K562 (cell line): ENCODE measurements at regions not wholly inside any gene's neighbourhood (a gene's known extent, or its start where the extent isn't known, plus 50 kb on each side); places are given as distances from the start of the nearest gene placed in this dataset.

Source experiments
- ATAC-seq: fragments of 200-7000 bp; cut with Tn5 transposase; 3 replicates; pipeline ENCODE4 v1.9.1; 2020; ENCODE audit warnings: moderate library complexity
- BruUV-seq: library from RNA; stranded (reverse); fragments of 400-500 nt; replicated peaks from 2 replicates; lab custom pipeline; 2021; lab: Mats Ljungman, UMichigan
- CTCF ChIA-PET: fragments of 300-600 bp; formaldehyde crosslinking; extraction: SDS; loops from one replicate; lab custom pipeline; 2021; ENCODE audit warnings: low intra/inter-chr PET ratio; lab: Yijun Ruan, JAX
- POLR2A ChIA-PET: fragments of 300-600, 350-650 bp; sonication (Branson Sonifier 250); formaldehyde crosslinking; extraction: SDS; loops from one replicate; lab custom pipeline; 2021; ENCODE audit warnings: antibody characterized with exemption, inconsistent platforms; lab: Yijun Ruan, JAX
- DNase-seq, 4 experiments: peaks; one replicate each; pipeline versions ENCODE4 v3.0.0 to v3.0.0-alpha.2; 2011 to 2018; ENCODE audit warnings: low spot score in 3 of 4, mixed read lengths in 3 of 4; ENCODE audit errors: extremely low read depth in 1 of 4
- FAIRE-seq: peaks from 2 replicates; lab custom pipeline; 2011; peaks lifted over from hg19 to GRCh38; lab: Jason Lieb, UNC
- H2AFZ ChIP-seq: 2 replicates; pipeline ENCODE4 v1.6.0; 2011; ENCODE audit warnings: low read depth, low read length, control low read depth, inconsistent platforms
- H3K27ac ChIP-seq: fragments of 200-600 bp; 3 replicates; pipeline ENCODE4 v1.8.0; 2011; ENCODE audit warnings: low read depth, mild to moderate bottlenecking, control low read depth, inconsistent platforms, low read length, moderate library complexity, mixed read lengths; ENCODE audit errors: extremely low read depth
- H3K27me3 ChIP-seq, 2 experiments: fragments of 300-600 bp in 1 of 2; 2 replicates in 1 of 2; 3 replicates in 1 of 2; pipeline versions ENCODE4 v1.6.0 to v1.8.0; 2011; ENCODE audit warnings: inconsistent platforms in 2 of 2, low read length in 2 of 2, mild to moderate bottlenecking in 1 of 2, mixed read lengths in 1 of 2, moderate library complexity in 1 of 2; ENCODE audit not compliant: control insufficient read depth in 2 of 2, insufficient read depth in 2 of 2
- H3K36me3 ChIP-seq: fragments of 300-600 bp; 3 replicates; pipeline ENCODE4 v1.8.0; 2011; ENCODE audit warnings: mild to moderate bottlenecking, low read length, inconsistent platforms; ENCODE audit not compliant: control insufficient read depth, insufficient read depth
- H3K4me1 ChIP-seq, 2 experiments: fragments of 200-600 bp in 1 of 2; replicated peaks in 1 of 2; 2 replicates in 1 of 2; 3 replicates in 1 of 2; pipeline versions ENCODE4 v1.5.1 to v1.8.0; 2011; ENCODE audit warnings: inconsistent platforms in 2 of 2, low read length in 2 of 2, mild to moderate bottlenecking in 1 of 2, mixed read lengths in 1 of 2, moderate library complexity in 1 of 2; ENCODE audit not compliant: control insufficient read depth in 2 of 2, insufficient read depth in 2 of 2
- H3K4me2 ChIP-seq: 2 replicates; pipeline ENCODE4 v1.6.1; 2011; ENCODE audit warnings: low read length, control low read depth, inconsistent platforms, mixed read lengths; ENCODE audit not compliant: insufficient read depth
- H3K4me3 ChIP-seq: fragments of 200-600 bp; sonication (generic), shearing (Covaris generic); 2 replicates; pipeline ENCODE4 v1.5.1; 2016; ENCODE audit warnings: control low read depth, inconsistent platforms
- H3K79me2 ChIP-seq: fragments of 200-600 bp; 3 replicates; pipeline ENCODE4 v1.8.0; 2011; ENCODE audit warnings: low read length, inconsistent platforms; ENCODE audit not compliant: control insufficient read depth, insufficient read depth
- H3K9ac ChIP-seq, 2 experiments: 2 replicates each; pipeline versions ENCODE4 v1.6.0 to v1.6.1; 2011; ENCODE audit warnings: low read depth in 2 of 2, low read length in 2 of 2, control low read depth in 1 of 2, inconsistent platforms in 1 of 2, mild to moderate bottlenecking in 1 of 2, mixed read lengths in 1 of 2; ENCODE audit not compliant: insufficient read depth in 1 of 2
- H3K9me1 ChIP-seq: one replicate; pipeline ENCODE4 v1.6.0; 2011; ENCODE audit warnings: inconsistent platforms, mild to moderate bottlenecking, low read length, moderate library complexity; ENCODE audit not compliant: control insufficient read depth, insufficient read depth
- H3K9me3 ChIP-seq: replicated peaks from 2 replicates; pipeline ENCODE4 v1.5.1; 2011; ENCODE audit warnings: low read depth, low read length, inconsistent platforms; ENCODE audit not compliant: control insufficient read depth, insufficient read depth
- H4K20me1 ChIP-seq: replicated peaks from 2 replicates; pipeline ENCODE4 v1.6.1; 2011; ENCODE audit warnings: low read length, inconsistent platforms, mixed read lengths; ENCODE audit not compliant: control insufficient read depth, insufficient read depth
- ATF1 ChIP-seq, 2 experiments: fragments of 450-650 bp in 1 of 2; IDR thresholded peaks; 2 replicates each; pipeline ENCODE4 v1.6.1; 2016; ENCODE audit warnings: missing compliant biosample characterization in 1 of 2, missing genetic modification characterization in 1 of 2
- BRCA1 ChIP-seq, 2 experiments: fragments of 450-650 bp in 1 of 2; sonication (generic) in 1 of 2; formaldehyde crosslinking in 1 of 2; IDR thresholded peaks; 2 replicates each; pipeline versions ENCODE4 v1.5.0 to v1.6.1; 2017 to 2020; ENCODE audit warnings: mild to moderate bottlenecking in 1 of 2, missing genetic modification reagents in 1 of 2
- CBX3 ChIP-seq, 2 experiments: IDR thresholded peaks; 1 replicate in 1 of 2; 2 replicates in 1 of 2; pipeline ENCODE4 v1.6.1; 2012; ENCODE audit warnings: inconsistent platforms in 2 of 2, low read length in 2 of 2, borderline replicate concordance in 1 of 2, control low read depth in 1 of 2
- CEBPG ChIP-seq, 3 experiments: fragments of 200-800 bp in 1 of 3; sonication (Bioruptor generic) in 1 of 3; sonication (generic) in 1 of 3; formaldehyde crosslinking in 1 of 3; IDR thresholded peaks in 2 of 3; conservative IDR thresholded peaks in 1 of 3; 2 replicates each; pipeline versions ENCODE4 v1.6.1 to v1.8.0; 2016 to 2022; ENCODE audit warnings: missing compliant biosample characterization in 2 of 3, missing genetic modification characterization in 2 of 3, mild to moderate bottlenecking in 1 of 3, missing genetic modification reagents in 1 of 3
- DMBX1 ChIP-seq: fragments of 250-450 bp; sonication (Bioruptor Pico); IDR thresholded peaks from 2 replicates; pipeline ENCODE4 v1.8.0; 2022; ENCODE audit warnings: inconsistent platforms, mild to moderate bottlenecking, moderate library complexity, borderline replicate concordance
- HMG20A ChIP-seq: fragments of 450-650 bp; formaldehyde crosslinking; conservative IDR thresholded peaks from 2 replicates; pipeline ENCODE4 v1.4.0; 2020; ENCODE audit warnings: mild to moderate bottlenecking, mixed read lengths
- LARP7 ChIP-seq: fragments of 450-650 bp; IDR thresholded peaks from 2 replicates; pipeline ENCODE4 v1.6.1; 2016
- NFE2 ChIP-seq: IDR thresholded peaks from 2 replicates; pipeline ENCODE4 v1.6.1; 2014; ENCODE audit warnings: antibody characterized with exemption, low read depth
- SFPQ ChIP-seq: fragments of 200-400 bp; formaldehyde crosslinking; IDR thresholded peaks from 2 replicates; pipeline ENCODE4 v1.6.1; 2017; ENCODE audit warnings: mild to moderate bottlenecking, low read depth, low read length, moderate library complexity
- SNIP1 ChIP-seq: fragments of 450-650 bp; IDR thresholded peaks from 2 replicates; pipeline ENCODE4 v1.7.1; 2017; ENCODE audit warnings: low read depth, mild to moderate bottlenecking
- ZFP36 ChIP-seq: fragments of 150-350 bp; IDR thresholded peaks from 2 replicates; pipeline ENCODE4 v1.6.1; 2018; ENCODE audit warnings: low read length, low read depth; ENCODE audit not compliant: partially characterized antibody
- ZNF41 ChIP-seq: fragments of 250-450 bp; sonication (Bioruptor Pico); conservative IDR thresholded peaks from 2 replicates; pipeline ENCODE4 v1.4.0; 2020; ENCODE audit warnings: mild to moderate bottlenecking
- ZNF655 ChIP-seq: fragments of 250-450 bp; sonication (Bioruptor Pico); IDR thresholded peaks from 2 replicates; pipeline ENCODE4 v1.5.0; 2021
- ZSCAN32 ChIP-seq: fragments of 450-650 bp; formaldehyde crosslinking; IDR thresholded peaks from 2 replicates; pipeline ENCODE4 v1.4.0; 2020; ENCODE audit warnings: mild to moderate bottlenecking, moderate library complexity
- WGBS: fragments of 100-300 bp; shearing (Covaris generic); methylation state at CpG from one replicate; pipeline ENCODE4 v1.1.6; 2016; ENCODE audit warnings: low coverage, mixed read lengths; ENCODE audit not compliant: insufficient coverage; ENCODE audit errors: missing lambda C conversion rate; 5-methylcytosine and 5-hydroxymethylcytosine counted together
- in situ Hi-C: fragments of 300-500 bp; cut with MboI; formaldehyde crosslinking; loops from 4 replicates; pipeline ENCODE4 v1.15.0; 2018; ENCODE audit warnings: inconsistent platforms, mixed read lengths
- intact Hi-C: fragments of 100-400 bp; cut with micrococcal nuclease; formaldehyde crosslinking; loops from 2 replicates; pipeline ENCODE4 v1.14.2; 2022

DNA sequence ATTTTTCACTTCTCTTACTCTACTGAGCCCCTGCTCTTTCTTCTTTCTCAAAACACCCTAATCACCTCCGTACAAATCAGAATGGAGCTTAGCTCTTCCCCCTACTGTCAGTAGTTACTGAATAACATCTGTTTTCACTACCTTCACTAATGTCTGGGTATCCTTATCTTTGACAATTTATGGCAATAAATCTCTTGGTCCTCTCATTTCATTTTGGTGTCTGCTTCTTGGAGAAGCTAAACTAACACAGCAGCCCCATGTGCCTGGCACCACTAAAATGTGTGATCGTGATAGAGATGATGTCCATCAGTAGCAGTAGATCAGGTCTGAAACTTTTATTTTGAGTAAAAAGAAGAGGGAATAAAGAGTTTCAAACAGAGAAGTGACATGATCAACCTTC is 496.5 kb downstream of the PID1 start:
- in situ Hi-C loops (no loop called here), intact Hi-C loops (no loop called here)
- Histone ChIP-seq H3K27ac (no peak overlapping the region), H3K9ac (no peak overlapping the region), H3K4me2 (no peak overlapping the region), H3K36me3 (no peaks in the 10 kb centered on the region), H2AFZ (no peak overlapping the region), H3K79me2 (no peaks in the 10 kb centered on the region), H3K9me3 (no peaks in the 10 kb centered on the region)
- DNase-seq (no peak), ATAC-seq (no peak)
- POLR2A ChIA-PET = no interaction called here
- BruUV-seq = no TSS peak
- TF ChIP-seq ZNF655 (CRISPR knock-in tag) = no peak
- no peak for TF ChIP-seq ZSCAN32
- TF ChIP-seq, all 486 proteins: peak for 0
- Histone ChIP-seq H4K20me1 (no peaks in the 10 kb centered on the region), H3K9me1 (no peaks in the 10 kb centered on the region), H3K27me3 (no peaks in the 10 kb centered on the region), H3K4me3 (no peak overlapping the region), H3K4me1 (no peaks in the 10 kb centered on the region)
- CTCF ChIA-PET = no interaction called here
- FAIRE-seq = no peak
- WGBS = 0% methylated on average over 2 of the region's 2 CpGs

- Histone ChIP-seq H3K9me1 (no peaks in the 10 kb centered on the region), H3K4me3 (no peak overlapping the region), H3K4me2 (no peak overlapping the region), H2AFZ (no peak overlapping the region), H3K79me2 (no peaks in the 10 kb centered on the region), H3K36me3 (no peaks in the 10 kb centered on the region), H3K4me1 (no peaks in the 10 kb centered on the region), H3K27ac (no peak overlapping the region), H3K9ac (no peak overlapping the region), H3K27me3 (no peaks in the 10 kb centered on the region), H3K9me3 (no peaks in the 10 kb centered on the region), H4K20me1 (no peaks in the 10 kb centered on the region)
- in situ Hi-C loops = no loop called here
- FAIRE-seq (no peak), DNase-seq (no peak), ATAC-seq (no peak)
- POLR2A ChIA-PET = no interaction called here
- intact Hi-C loops = no loop called here
- 8% methylated on average over 1 of the region's 1 CpG for WGBS
- CTCF ChIA-PET = no interaction called here
- no TSS peak for BruUV-seq
- TF ChIP-seq ZFP36 (no peak), LARP7 (no peak), HMG20A (CRISPR knock-in tag) (no peak), DMBX1 (CRISPR knock-in tag) (no peak), ZNF41 (no peak), CEBPG (CRISPR knock-in tag; IDR thresholded peaks at IDR 0.05) (no peak), CEBPG (tag; conservative IDR thresholded peaks at IDR 0.05 in 1 of 2, IDR thresholded peaks at IDR 0.05 in 1 of 2) (no peak), ATF1 (CRISPR knock-in tag; IDR thresholded peaks at IDR 0.05) (no peak), ATF1 (tag; IDR thresholded peaks at IDR 0.05) (no peak), SFPQ (no peak), BRCA1 (IDR thresholded peaks at IDR 0.05) (no peak), BRCA1 (CRISPR knock-in tag; IDR thresholded peaks at IDR 0.05) (no peak), CBX3 (IDR thresholded peaks at IDR 0.05; ENCODE audit: borderline replicate concordance in 1 of 2, low read length in 2 of 2) (no peak), NFE2 (no peak), SNIP1 (no peak)
Measured at GRCh38 chr2:228771774-228772173, 499.3 kb downstream of the PID1 start.
